Endometrium (tissue), 2 donors: ENCODE measurements at regions not wholly inside any gene's neighbourhood (a gene's known extent, or its start where the extent isn't known, plus 50 kb on each side); places are given as distances from the start of the nearest gene placed in this dataset.

Experiments used
- FAIRE-seq: peaks from 2 replicates; lab custom pipeline; 2012; peaks lifted over from hg19 to GRCh38; lab: Jason Lieb, UNC
- donor health status: control.
- donor health status: control.

GRCh38 chr4:123990310-123990870, 593.8 kb downstream of the SPRY1 start:
- FAIRE-seq, result no peak

DNA sequence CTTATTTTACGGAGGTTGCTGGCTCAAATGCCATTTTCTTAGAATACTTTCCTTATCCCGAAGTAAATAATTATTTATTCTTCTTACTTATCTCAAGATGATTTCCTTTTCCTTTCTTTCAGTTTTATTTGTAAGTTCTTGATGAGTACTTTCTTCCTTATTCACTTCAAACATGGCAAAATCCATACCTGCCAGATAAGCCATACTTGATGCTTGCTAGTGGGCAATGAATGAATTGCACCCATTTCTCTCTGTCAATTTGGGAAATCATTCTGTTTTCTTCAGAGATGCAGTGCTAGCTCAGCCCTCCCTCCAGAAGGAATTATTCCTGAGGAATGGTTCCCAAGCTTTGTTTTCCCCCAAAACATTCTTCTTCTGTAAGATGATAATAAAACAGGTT, 598.3 kb downstream of the SPRY1 start:
- no peak for FAIRE-seq

DNA sequence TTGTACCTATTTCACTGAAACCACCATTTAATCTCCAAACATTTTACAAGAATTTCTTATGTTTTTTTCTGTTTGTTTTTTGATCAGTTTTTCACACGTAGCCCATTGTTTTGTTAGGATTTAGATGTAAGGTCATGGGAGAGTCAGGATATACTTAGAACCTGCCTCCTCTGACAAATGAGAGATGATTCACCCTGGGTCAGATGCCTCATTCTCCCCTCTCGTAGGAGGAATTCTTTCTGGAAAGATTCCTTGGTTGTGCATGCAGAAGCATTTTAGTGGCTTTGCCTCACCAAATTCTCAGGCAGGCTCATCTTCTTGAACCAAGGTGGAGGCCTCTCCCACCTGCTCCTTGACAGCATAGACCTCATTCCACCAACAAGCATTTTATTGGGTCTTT, 599.3 kb downstream of the SPRY1 start:
- no peak for FAIRE-seq

DNA sequence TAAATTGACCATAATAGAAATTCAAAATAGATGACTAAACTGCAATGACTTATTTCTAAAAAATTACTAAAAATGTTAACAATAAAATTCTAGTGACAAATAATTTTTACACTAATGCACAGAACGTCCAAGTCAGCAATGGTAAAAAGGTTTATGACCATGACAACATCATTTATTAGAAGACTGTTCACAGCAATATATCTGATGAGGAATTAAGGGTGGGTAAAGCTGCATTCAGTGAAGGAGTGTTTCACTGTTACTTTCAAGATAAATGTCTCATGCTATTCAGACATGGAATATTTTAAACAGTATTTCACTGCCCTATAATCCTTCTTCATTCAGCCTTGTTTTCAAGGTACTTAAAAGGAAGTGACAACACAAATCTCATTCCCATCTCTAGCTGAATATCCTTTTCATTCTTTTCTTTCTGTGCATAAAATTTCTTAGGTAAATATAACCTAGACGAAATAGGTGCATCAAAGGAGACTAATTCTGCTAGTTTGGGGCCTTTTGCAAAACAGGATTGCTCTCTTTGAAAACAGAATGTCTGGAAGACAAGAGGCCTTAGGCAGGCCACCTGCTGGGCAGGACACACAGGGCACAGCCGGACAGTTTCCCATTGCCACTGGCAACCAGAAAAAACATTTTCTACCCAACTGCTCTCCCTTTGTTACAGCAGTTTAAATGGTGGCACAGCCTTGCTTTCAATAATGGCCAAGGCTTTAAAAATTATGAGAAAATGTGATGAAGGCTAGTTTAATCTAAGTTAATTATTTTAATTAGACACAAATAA, 600.3 kb downstream of the SPRY1 start:
- no peak for FAIRE-seq

DNA sequence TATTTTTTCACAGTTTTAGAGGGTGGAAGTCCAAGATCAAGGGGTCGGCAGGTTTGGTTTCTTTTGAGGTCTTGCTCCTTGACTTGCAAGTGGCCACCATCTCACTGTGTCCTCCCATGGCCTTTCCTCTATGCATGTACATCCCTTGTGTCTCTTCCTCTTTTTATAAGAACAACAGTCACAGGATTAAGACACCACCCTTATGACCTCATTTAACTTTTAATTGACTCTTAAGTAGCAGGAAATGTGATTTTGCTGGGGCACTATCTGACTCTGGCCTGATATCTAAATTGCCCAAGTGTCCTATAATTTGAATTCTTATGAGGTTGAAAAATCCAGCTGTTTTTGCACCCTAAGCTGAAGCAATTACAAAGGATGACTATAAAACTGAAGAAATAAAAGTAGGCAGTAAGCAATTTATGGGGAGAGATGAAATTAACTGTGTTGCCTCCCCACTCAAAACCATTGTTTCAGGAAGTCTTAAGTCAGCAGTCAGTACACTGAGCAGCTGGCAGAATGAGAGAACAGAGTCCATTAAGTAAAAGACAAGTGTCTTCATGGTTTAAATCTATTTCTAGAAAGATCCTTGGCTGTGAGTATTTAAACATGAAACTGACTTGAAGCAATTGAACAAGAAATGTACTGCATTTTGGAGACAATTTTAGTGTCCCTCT, 601.3 kb downstream of the SPRY1 start:
- no peak for FAIRE-seq

- no peak for FAIRE-seq
Observed at GRCh38 chr4:124000233-124000632, 603.6 kb downstream of the SPRY1 start.

- no peak for FAIRE-seq
Observed at GRCh38 chr4:124015766-124016165, 619.2 kb downstream of the SPRY1 start.

- FAIRE-seq, result no peak
Observed at GRCh38 chr4:124017185-124017785, 620.7 kb downstream of the SPRY1 start.

- peak; percentile 46 for FAIRE-seq
Observed at GRCh38 chr4:124018383-124019317, 622.1 kb downstream of the SPRY1 start.

GRCh38 chr4:124019749-124020549, 623.4 kb downstream of the SPRY1 start:
- no peak for FAIRE-seq

DNA sequence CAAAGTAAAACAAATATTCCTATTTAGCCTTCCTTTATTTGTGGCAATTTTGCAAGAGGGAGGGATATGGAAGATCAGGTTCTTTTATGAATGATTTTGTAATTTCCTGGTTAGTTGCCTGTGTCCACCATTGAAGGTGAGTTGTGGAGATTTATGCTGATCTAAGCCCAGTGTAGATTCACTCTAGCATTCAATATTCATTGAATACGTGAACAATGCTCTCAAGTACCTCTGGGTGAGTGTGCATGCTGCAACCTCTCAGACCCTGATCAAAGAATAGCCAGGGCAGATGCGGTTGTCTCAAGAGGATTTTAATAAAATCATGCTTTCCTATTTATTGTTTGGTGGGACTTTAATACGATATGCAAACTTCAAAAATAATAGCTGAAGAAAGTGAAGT, 628.4 kb downstream of the SPRY1 start:
- no peak for FAIRE-seq

GRCh38 chr4:124025428-124025827, 628.8 kb downstream of the SPRY1 start:
- FAIRE-seq, result no peak

DNA sequence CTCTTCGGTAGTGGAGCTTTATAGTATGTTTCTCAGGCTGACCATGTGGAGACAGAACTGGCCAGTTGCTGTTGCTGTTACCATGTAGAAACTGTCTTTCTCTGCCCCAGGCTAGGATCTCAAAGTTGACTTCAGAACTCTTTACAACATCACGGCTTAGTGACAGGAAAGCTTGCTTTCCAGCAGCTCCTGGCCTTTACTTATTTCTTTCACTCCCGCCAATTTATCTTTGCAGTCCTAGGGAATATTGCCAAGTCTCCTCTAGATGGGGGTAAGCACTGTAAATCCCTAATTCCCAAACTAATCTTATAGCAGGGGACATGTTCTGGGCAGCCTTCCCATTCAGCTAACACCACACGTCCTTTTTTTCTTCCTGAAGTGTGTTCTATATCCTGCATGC, 631.6 kb downstream of the SPRY1 start:
- FAIRE-seq, result no peak

DNA sequence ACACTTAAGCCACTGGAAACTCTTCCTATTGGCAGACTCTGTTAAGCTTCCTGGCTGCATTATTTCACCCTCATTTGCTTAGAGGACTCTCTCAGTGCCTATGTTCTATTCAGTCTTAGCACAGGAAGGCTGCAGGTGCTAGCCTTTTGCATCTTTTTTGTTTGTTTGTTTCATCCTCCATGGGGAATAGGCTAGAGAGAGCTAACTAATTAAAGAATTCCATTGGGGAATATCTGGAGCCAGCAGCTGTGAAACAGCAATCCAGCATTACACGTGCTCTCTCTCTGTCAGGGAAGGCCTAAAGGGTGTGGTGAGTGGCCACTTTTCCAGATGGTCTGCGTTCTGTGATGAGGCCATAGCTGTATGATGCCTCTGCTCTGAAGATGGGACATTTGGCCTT, 633.6 kb downstream of the SPRY1 start:
- no peak for FAIRE-seq

DNA sequence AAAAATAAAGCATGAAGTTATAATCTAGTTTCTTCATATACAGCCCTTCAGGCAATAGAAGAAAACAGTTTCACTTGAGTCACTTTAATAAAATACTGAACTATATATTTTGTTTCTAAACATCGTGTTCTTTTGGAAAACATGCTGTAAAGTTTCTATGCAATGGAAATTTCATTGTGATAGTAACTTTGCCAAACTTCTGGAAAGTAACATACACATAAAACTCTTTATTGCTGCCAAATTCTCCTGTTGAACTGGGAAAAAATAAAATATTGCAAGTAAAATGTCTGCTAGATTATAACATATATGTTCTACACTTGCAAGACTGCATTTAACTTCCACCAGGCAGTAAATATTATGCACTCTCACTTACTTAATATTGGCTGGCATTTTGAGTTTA, 635.4 kb downstream of the SPRY1 start:
- FAIRE-seq, result no peak

GRCh38 chr4:124035364-124036041, 638.9 kb downstream of the SPRY1 start:
- FAIRE-seq, result peak; percentile 97

DNA sequence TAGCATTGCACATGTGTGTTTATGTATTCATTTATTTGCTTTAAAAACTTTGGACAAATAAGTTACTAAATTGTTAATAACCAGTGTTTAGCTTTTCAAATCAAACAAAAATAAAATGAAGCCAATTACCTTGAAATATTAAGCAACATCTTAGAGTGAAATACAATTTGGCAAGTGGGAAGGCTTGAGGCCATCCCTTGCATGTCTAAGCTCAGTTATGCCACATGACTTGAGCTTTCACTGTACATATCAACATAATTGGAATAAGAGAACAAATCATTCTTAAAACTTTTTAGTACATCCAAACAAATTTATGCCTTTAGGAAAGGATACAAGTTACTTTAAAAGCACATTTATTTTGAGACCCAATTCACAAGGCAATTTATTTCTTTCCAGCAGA, 640.6 kb downstream of the SPRY1 start:
- peak; percentile 54 for FAIRE-seq

DNA sequence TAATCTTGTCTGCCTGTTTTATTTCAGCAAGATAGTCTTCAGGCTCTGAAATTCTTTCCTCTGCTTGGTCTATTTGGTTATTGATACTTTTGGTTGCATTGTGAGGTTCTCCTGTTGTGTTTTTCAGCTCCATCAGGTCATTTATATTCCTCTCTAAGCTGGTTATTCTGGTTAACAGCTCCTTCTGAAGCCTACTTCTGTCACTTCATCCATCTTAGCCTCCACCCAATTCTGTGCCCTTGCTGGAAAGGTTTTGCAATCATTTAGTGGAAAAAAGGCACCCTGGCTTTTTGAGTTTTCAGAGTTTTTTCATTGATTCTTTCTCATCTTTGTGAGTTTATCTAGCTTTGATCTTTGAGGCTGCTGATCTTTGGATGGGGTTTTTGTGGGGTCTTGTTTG, 647.7 kb downstream of the SPRY1 start:
- no peak for FAIRE-seq

DNA sequence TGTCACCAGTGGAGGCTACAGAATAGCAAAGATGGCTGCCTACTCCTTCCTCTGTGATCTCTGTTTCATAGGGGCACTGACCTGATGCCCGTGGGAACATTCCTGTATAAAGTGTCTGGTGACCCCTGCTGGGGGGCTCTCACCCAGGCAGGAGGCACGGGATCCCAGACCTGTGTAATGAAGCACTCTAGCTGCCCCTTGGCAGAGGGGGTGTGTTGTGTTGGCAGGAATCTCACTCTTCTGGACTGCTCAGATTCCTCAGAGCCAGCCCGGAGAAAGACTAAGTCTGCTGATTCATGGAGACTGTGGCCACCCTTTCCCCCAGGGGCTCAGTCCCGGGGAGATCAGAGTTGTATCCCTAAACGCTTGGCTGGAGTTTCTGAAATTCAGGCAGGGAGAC, 648.3 kb downstream of the SPRY1 start:
- no peak for FAIRE-seq

DNA sequence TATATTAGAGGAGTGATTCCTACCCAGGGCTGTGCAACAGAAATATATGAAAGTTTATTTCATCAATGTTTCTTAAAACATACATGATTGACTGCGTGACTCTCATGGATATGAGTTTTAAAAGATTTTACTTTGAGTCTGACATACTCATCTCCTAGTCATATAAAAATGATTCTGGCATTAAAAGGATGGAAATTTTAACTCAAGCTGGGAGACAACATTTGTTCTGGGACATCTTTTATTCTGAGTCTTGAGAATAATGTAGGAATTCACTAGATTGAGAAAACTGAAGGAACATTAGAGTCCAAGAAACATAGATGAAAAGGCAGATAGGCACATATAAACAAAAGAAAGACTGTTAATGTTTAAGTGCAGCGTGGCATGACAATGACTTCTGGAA, 649.6 kb downstream of the SPRY1 start:
- no peak for FAIRE-seq
